SH-SY5Y (cell line): ENCODE measurements at regions not wholly inside any gene's neighbourhood (a gene's known extent, or its start where the extent isn't known, plus 50 kb on each side); places are given as distances from the start of the nearest gene placed in this dataset.

Experiments used
- GATA2 ChIP-seq: IDR thresholded peaks from 2 replicates; pipeline ENCODE4 v1.6.1; 2011; ENCODE audit warnings: mild to moderate bottlenecking, low read depth, low read length
- GATA3 ChIP-seq: IDR thresholded peaks from 2 replicates; pipeline ENCODE4 v1.6.1; 2011; ENCODE audit warnings: low read depth, mild to moderate bottlenecking, low read length, moderate library complexity

DNA sequence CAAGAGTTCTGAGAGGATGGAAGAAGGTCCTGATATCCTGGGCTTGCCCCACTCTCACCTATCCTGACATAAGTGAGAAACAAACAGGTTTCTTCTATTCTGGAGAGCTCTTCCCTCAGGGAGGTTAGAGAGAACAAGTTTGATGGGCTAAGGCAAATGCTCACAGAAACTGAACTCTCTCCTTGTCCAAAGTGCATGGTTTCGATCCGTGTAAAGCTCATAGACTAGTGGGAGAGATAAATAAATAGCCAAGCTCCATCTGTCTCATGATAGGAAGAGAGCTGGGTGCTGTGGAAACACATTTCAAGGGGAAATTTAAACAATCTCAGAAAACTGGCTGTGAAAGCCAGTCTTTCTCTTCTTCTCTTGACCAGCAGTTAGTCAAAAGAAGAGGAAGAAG lies 459.5 kb upstream of the LARGE1 start:
- TF ChIP-seq GATA2 (no peak), GATA3 (no peak)

DNA sequence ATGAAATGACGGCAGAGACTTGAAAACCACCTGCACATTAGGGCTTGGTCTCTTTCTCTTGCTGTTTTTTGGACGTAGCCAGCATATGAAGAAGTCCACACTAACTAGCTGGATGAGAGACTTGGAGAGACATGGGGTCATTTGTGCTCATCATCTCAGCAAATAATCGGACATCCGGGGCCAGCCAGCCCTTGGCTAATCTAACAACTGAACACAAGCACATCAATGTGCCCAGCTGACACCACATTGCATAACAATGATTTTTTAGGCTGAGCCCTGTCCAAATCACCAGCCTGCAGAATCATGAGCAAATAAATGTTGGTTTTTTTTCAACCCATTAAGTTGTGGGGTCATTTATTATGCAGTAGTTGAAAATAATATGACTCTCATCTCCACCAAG lies 460.3 kb upstream of the LARGE1 start:
- no peak for TF ChIP-seq GATA3
- no peak for TF ChIP-seq GATA2

- TF ChIP-seq GATA3: no peak
Measured at GRCh38 chr22:34390400-34390799, 470.1 kb upstream of the LARGE1 start.

DNA sequence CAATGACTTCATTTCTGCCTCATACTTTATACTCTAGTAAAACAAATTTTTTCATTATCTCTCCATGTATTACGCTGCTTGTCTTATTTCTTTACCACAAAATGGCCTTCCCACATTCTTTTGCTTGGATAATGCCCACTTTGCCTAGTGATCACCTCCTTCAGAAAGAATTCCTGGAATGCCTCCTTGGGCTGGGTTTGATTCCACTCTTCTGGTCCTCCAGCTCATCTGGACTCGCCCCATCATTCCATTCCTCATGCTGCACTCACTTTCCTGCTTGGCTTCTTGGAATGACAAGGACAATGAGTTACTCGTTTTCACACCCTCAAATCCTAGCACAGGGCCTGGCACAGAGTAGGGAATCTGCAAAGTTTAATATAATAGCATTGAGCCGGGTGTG lies 475.1 kb upstream of the LARGE1 start:
- TF ChIP-seq GATA2: no peak
- no peak for TF ChIP-seq GATA3

DNA sequence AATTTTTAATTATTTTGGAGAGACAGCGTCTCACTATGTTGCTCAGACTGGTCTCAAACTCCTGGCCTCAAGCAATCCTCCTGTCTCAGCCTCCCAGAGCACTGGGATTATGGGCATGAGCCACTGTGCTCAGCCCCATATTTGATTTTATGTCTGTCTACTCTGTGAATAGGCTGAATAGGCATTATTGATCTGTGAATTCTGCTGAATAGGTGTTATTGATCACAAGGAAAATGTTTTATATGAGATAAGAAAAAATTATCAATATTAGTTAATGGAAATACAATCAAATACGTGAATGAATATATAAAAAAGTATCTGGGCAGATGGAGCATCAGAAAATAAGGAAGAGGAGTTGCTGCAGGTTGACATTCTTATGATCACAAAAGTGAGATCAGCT lies 483.4 kb upstream of the LARGE1 start:
- TF ChIP-seq GATA3: no peak
- TF ChIP-seq GATA2: no peak

DNA sequence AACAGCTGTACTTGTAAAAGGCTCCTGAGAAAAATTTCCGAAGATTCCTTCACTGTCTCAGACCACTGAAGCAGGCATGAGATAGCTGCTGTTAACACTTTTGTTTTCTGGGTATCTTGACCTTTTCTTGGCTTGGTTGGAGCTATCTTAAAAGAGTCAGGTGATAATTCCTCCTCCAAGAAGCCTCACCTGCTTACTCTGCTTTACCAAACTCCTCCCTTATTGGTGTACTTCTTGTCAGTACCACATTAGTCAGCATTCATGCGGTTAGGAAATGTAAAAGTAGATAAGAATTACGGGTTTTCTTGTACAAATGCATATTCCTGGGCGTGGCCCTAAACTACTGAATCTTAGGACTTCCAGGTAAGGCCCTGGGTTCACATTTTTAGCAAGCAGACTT lies 489.8 kb upstream of the LARGE1 start:
- no peak for TF ChIP-seq GATA2
- no peak for TF ChIP-seq GATA3

- TF ChIP-seq GATA2 (no peak), GATA3 (no peak)
Measured at GRCh38 chr22:34414467-34415440, 494.5 kb upstream of the LARGE1 start.

DNA sequence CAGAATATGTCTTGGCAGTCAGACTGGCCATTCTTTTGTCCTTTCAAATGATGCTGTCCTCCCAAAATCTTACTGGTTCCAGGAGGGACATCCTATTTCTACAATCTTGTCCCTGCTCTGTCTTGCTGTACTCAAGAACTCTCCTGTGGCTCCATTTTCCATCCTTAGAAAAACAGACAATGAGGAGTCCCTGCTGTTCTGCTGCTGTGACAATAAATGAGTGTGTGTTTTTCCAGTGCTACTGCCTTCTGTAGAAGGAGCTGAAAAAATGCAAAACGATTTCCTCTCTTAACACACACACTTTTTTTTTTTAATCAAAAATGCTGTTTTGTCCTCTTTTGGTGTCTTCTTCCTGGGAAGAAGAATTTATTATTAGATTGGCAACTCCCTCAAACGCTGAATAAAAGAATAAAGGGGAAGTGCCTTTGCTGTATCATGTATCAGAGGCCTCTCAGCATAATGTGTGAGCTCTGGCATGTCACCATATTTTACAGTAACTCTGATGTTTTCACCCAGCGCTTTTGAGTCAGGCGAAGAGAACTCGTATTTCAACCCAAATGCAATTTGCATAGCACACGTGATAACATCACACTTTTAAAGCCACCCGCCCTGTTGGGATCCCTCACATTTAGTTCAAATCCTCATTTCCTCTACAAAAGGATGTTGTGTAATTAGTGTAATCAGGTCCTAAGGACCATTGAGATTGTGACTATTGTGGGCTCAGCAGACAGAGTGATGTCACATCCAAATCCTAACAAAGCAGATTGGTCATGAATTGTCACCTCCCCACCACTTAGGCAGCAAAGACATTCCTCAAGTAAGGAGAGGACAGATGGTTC lies 496.0 kb upstream of the LARGE1 start:
- TF ChIP-seq GATA3 (no peak), GATA2 (no peak)

DNA sequence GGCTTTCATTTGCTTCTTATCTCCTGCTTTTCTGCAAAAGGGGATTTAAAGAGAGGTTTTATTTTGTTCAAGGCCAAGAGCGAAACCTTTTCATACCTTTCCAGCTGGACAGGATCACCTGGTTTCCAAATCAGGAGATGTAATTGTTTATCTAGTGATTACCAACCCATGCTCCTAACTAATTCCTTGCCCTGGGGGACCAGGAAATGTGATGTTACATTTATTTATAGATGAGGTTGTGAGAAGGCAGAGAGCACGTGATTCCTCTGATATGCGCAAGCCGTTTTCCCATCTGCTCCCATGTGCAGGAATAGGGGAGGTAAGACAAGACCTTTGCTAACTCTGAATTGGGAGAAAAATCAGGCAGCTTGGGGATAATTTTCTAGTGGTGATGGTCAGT lies 507.2 kb upstream of the LARGE1 start:
- TF ChIP-seq GATA2 (no peak), GATA3 (no peak)

- TF ChIP-seq GATA2: no peak
- no peak for TF ChIP-seq GATA3
Measured at GRCh38 chr22:34427841-34428240, 507.6 kb upstream of the LARGE1 start.

DNA sequence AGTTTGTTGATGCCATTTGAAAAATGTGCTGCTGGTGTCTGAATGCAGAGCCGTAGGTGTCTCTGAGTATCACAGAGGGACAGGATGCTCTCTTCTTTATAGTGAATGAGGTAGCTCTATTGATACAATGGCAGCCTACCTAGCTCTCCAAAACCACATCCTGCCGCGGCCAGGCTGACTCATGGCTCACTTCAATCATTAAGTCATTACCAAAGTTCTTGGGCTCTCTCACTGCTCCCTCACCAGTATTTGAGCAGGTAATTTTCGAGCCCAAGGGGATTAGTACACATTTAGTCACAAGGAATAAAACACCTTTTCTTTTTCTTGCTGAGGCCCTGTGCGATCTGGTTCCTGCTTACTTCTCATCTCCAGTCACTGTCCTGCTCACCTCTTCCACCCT lies 509.0 kb upstream of the LARGE1 start:
- no peak for TF ChIP-seq GATA3
- TF ChIP-seq GATA2: no peak

GRCh38 chr22:34430386-34430785 lies 510.1 kb upstream of the LARGE1 start:
- TF ChIP-seq GATA3 (no peak), GATA2 (no peak)

DNA sequence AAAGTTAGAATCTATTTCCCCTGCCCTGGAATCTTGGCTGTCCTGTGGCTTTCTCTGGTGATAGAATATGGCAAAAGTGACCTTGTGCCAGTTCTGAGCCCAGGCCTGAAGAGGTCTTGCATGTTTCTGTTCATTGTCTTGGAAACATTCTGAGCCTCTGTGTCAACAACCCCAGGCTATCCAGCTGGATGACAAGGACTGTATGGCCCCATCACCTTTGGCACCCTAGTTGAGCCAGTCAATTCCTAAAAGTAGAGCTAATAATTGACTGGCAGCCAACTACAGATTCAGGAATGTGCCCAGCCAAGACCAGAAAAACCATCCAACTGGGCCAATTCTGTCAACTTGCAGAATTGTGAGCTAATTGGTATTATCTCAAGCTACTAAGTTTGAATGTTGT lies 514.1 kb upstream of the LARGE1 start:
- TF ChIP-seq GATA3 (no peak), GATA2 (no peak)

DNA sequence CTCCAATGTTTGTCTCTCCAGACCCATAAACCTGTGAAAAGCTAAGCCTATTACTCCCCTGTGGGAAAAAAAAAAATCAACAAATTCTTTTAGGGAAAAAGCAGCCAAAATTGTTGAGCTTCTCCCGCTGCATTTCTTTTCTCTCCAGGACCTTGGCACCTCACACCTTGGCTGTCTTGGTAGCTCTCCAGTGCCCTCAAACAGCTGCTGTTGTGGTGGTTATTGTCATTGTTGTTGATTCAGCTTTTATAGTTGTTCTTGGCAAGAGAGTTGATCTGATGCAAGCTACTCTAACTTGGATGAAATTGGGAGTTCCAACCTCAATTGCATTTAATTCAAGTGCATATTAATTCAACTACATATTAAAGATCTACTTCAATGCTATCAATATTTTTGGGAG lies 516.9 kb upstream of the LARGE1 start:
- TF ChIP-seq GATA2 (no peak), GATA3 (no peak)

- TF ChIP-seq GATA2 (no peak), GATA3 (no peak)
Measured at GRCh38 chr22:34454598-34454997, 534.3 kb upstream of the LARGE1 start.

GRCh38 chr22:34462795-34463194 lies 542.5 kb upstream of the LARGE1 start:
- TF ChIP-seq GATA3 (no peak), GATA2 (no peak)
